ENCODE measurements at regions not wholly inside any gene's neighbourhood (a gene's known extent, or its start where the extent isn't known, plus 50 kb on each side); places are given as distances from the start of the nearest gene placed in this dataset.

GRCh38 chr7:136214356-136214755 is 237.2 kb upstream of the MTPN start:
- Histone ChIP-seq H3K9ac (ENCODE audit: low read length) (no peak overlapping the region), H3K9me3 (ENCODE audit: insufficient read depth, low read length) (no peaks in the 10 kb centered on the region), H3K27ac (ENCODE audit: low read depth, low read length) (no peak overlapping the region), H2AFZ (ENCODE audit: low read depth, low read length, severe bottlenecking) (no peak overlapping the region), H4K20me1 (ENCODE audit: low read depth, low read length) (no peaks in the 10 kb centered on the region), H3K79me2 (ENCODE audit: insufficient read depth, low read length) (no peaks in the 10 kb centered on the region), H3K4me2 (ENCODE audit: low read depth, low read length, poor library complexity, severe bottlenecking) (no peak overlapping the region), H3K27me3 (ENCODE audit: low read length) (no peaks in the 10 kb centered on the region), H3K9me2 (replicated peaks; ENCODE audit: insufficient read depth, low read length) (no peaks in the 10 kb centered on the region), H3F3A (ENCODE audit: insufficient read depth) (no peaks in the 10 kb centered on the region), H3K36me3 (ENCODE audit: low read length) (no peaks in the 10 kb centered on the region), H3K4me3 (ENCODE audit: insufficient read depth, low read length, poor library complexity, severe bottlenecking) (no peak overlapping the region)
- no peak for TF ChIP-seq EZH2phosphoT487 (conservative IDR thresholded peaks at IDR 0.05; ENCODE audit: low read length)
- TF ChIP-seq, protein P1, sequence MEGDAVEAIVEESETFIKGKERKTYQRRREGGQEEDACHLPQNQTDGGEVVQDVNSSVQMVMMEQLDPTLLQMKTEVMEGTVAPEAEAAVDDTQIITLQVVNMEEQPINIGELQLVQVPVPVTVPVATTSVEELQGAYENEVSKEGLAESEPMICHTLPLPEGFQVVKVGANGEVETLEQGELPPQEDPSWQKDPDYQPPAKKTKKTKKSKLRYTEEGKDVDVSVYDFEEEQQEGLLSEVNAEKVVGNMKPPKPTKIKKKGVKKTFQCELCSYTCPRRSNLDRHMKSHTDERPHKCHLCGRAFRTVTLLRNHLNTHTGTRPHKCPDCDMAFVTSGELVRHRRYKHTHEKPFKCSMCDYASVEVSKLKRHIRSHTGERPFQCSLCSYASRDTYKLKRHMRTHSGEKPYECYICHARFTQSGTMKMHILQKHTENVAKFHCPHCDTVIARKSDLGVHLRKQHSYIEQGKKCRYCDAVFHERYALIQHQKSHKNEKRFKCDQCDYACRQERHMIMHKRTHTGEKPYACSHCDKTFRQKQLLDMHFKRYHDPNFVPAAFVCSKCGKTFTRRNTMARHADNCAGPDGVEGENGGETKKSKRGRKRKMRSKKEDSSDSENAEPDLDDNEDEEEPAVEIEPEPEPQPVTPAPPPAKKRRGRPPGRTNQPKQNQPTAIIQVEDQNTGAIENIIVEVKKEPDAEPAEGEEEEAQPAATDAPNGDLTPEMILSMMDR (IDR thresholded peaks at IDR 0.05; ENCODE audit: insufficient read depth, low read length, poor library complexity, severe bottlenecking) = no peak

DNA sequence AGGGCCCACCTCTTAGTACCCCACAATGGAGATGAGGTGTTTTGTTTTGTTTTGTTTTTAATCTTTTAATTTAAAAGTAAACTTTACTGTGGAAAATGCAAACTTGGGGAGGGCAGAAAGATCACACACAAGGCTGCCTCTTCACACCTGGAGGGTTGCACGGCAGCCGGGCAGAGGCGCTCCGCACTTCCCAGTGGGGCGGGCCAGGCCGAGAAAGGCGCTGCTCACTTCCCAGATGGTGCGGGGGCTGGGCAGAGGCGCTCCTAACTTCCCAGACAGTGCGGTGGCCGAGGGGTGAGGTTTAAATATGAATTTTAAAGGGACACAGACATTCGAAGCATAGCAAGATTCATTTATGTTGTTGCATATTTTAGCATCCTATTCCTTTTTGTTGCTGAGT is 235.9 kb upstream of the MTPN start:
- no peaks in the 10 kb centered on the region for H3K27me3 ChIP-seq (ENCODE audit: low read length)
- H3K4me2 ChIP-seq (ENCODE audit: low read depth, low read length, poor library complexity, severe bottlenecking) = no peak overlapping the region
- H3K27ac ChIP-seq (ENCODE audit: low read depth, low read length) = no peak overlapping the region
- no peak overlapping the region for H2AFZ ChIP-seq (ENCODE audit: low read depth, low read length, severe bottlenecking)
- H3K9me2 ChIP-seq (replicated peaks; ENCODE audit: insufficient read depth, low read length) = no peaks in the 10 kb centered on the region
- no peaks in the 10 kb centered on the region for H3K36me3 ChIP-seq (ENCODE audit: low read length)
- no peak for TF ChIP-seq EZH2phosphoT487 (conservative IDR thresholded peaks at IDR 0.05; ENCODE audit: low read length)
- TF ChIP-seq, protein P1 (IDR thresholded peaks at IDR 0.05; ENCODE audit: insufficient read depth, low read length, poor library complexity, severe bottlenecking) = no peak
- no peaks in the 10 kb centered on the region for H3K9me3 ChIP-seq (ENCODE audit: insufficient read depth, low read length)
- H3F3A ChIP-seq (ENCODE audit: insufficient read depth) = no peaks in the 10 kb centered on the region
- H3K9ac ChIP-seq (ENCODE audit: low read length) = no peak overlapping the region
- H3K4me3 ChIP-seq (ENCODE audit: insufficient read depth, low read length, poor library complexity, severe bottlenecking) = no peak overlapping the region
- no peaks in the 10 kb centered on the region for H4K20me1 ChIP-seq (ENCODE audit: low read depth, low read length)
- no peaks in the 10 kb centered on the region for H3K79me2 ChIP-seq (ENCODE audit: insufficient read depth, low read length)

- no peaks in the 10 kb centered on the region for H3K27me3 ChIP-seq (ENCODE audit: low read length)
- no peaks in the 10 kb centered on the region for H3K36me3 ChIP-seq (ENCODE audit: low read length)
- H4K20me1 ChIP-seq (ENCODE audit: low read depth, low read length) = no peaks in the 10 kb centered on the region
- TF ChIP-seq EZH2phosphoT487 (conservative IDR thresholded peaks at IDR 0.05; ENCODE audit: low read length) = no peak
- TF ChIP-seq, protein P1 (IDR thresholded peaks at IDR 0.05; ENCODE audit: insufficient read depth, low read length, poor library complexity, severe bottlenecking) = no peak
- no peak overlapping the region for H3K4me3 ChIP-seq (ENCODE audit: insufficient read depth, low read length, poor library complexity, severe bottlenecking)
- no peak overlapping the region for H3K4me2 ChIP-seq (ENCODE audit: low read depth, low read length, poor library complexity, severe bottlenecking)
- H3K9me3 ChIP-seq (ENCODE audit: insufficient read depth, low read length) = no peaks in the 10 kb centered on the region
- H3K27ac ChIP-seq (ENCODE audit: low read depth, low read length) = no peak overlapping the region
- H3F3A ChIP-seq (ENCODE audit: insufficient read depth) = no peaks in the 10 kb centered on the region
- H3K9ac ChIP-seq (ENCODE audit: low read length) = no peak overlapping the region
- no peak overlapping the region for H2AFZ ChIP-seq (ENCODE audit: low read depth, low read length, severe bottlenecking)
- no peaks in the 10 kb centered on the region for H3K79me2 ChIP-seq (ENCODE audit: insufficient read depth, low read length)
- no peaks in the 10 kb centered on the region for H3K9me2 ChIP-seq (replicated peaks; ENCODE audit: insufficient read depth, low read length)
Observed at GRCh38 chr7:136210664-136211063, 233.5 kb upstream of the MTPN start.
